OCI-LY3 (cell line): ENCODE measurements at regions not wholly inside any gene's neighbourhood (a gene's known extent, or its start where the extent isn't known, plus 50 kb on each side); places are given as distances from the start of the nearest gene placed in this dataset.

Source experiments
- H2AFZ ChIP-seq: fragments of 200-600, 300-600 bp; shearing (Covaris generic); 2 replicates; pipeline ENCODE4 v1.6.0; 2014; ENCODE audit warnings: antibody characterized with exemption, low read depth, low read length
- H3K27ac ChIP-seq: fragments of 200-600, 300-600 bp; sonication (generic); 2 replicates; pipeline ENCODE4 v1.5.1; 2014; ENCODE audit warnings: mild to moderate bottlenecking, low read length, moderate library complexity, mixed read lengths
- H3K27me3 ChIP-seq: fragments of 200-600, 300-600 bp; sonication (generic); 2 replicates; pipeline ENCODE4 v1.6.1; 2014; ENCODE audit warnings: low read depth, low read length, mixed read lengths
- H3K36me3 ChIP-seq: fragments of 200-600, 300-600 bp; sonication (generic); replicated peaks from 2 replicates; pipeline ENCODE3; 2014; ENCODE audit warnings: low read depth, low read length, mixed read lengths
- H3K4me1 ChIP-seq: fragments of 300-600, 200-600 bp; sonication (generic); 2 replicates; pipeline ENCODE4 v1.6.1; 2014; ENCODE audit warnings: low read length, mixed read lengths
- H3K4me2 ChIP-seq: fragments of 200-600, 300-600 bp; sonication (generic); 2 replicates; pipeline ENCODE4 v1.6.1; 2014; ENCODE audit warnings: low read length, mixed read lengths
- H3K4me3 ChIP-seq: fragments of 300-600, 200-600 bp; sonication (generic); 2 replicates; pipeline ENCODE4 v1.5.1; 2014; ENCODE audit warnings: antibody characterized with exemption, mild to moderate bottlenecking, low read length, moderate library complexity
- H3K79me2 ChIP-seq: fragments of 300-600, 200-600 bp; shearing (Covaris generic); 2 replicates; pipeline ENCODE4 v1.6.1; 2014; ENCODE audit warnings: mild to moderate bottlenecking, low read length, mixed read lengths
- H3K9ac ChIP-seq: fragments of 300-600, 200-600 bp; shearing (Covaris generic); 2 replicates; pipeline ENCODE4 v1.6.0; 2014; ENCODE audit warnings: mild to moderate bottlenecking, low read length, moderate library complexity
- H3K9me3 ChIP-seq: fragments of 200-600, 300-600 bp; shearing (Covaris generic); 2 replicates; pipeline ENCODE4 v1.6.1; 2014; ENCODE audit warnings: low read length, mixed read lengths; ENCODE audit not compliant: insufficient read depth
- H4K20me1 ChIP-seq: fragments of 200-600, 300-600 bp; sonication (generic); 2 replicates; pipeline ENCODE4 v1.6.1; 2016; ENCODE audit warnings: low read length, mixed read lengths; ENCODE audit not compliant: insufficient read depth
- CTCF ChIP-seq: fragments of 200-600, 300-600 bp; sonication (generic); IDR thresholded peaks from 2 replicates; pipeline ENCODE4 v1.5.1; 2014; ENCODE audit warnings: antibody characterized with exemption, low read length, low read depth
- EZH2phosphoT487 ChIP-seq: fragments of 200-600 bp; shearing (Covaris generic); IDR thresholded peaks from 2 replicates; pipeline ENCODE4 v1.6.1; 2018; ENCODE audit warnings: antibody characterized with exemption, mixed run types, low read depth

GRCh38 chr4:36006226-36006625 lies 238.1 kb downstream of the ARAP2 start:
- no peak overlapping the region for H3K9ac ChIP-seq
- no peaks in the 10 kb centered on the region for H3K27me3 ChIP-seq
- no peaks in the 10 kb centered on the region for H3K79me2 ChIP-seq
- H3K4me2 ChIP-seq = no peak overlapping the region
- no peak overlapping the region for H3K27ac ChIP-seq
- TF ChIP-seq CTCF (no peak), EZH2phosphoT487 (no peak)
- H4K20me1 ChIP-seq = no peaks in the 10 kb centered on the region
- no peak overlapping the region for H3K4me3 ChIP-seq
- no peaks in the 10 kb centered on the region for H3K9me3 ChIP-seq
- peaks cover 8% of the 10 kb centered on the region for H3K36me3 ChIP-seq
- H3K4me1 ChIP-seq = no peaks in the 10 kb centered on the region
- no peak overlapping the region for H2AFZ ChIP-seq

- H3K4me2 ChIP-seq = no peak overlapping the region
- H3K36me3 ChIP-seq = peaks cover 3% of the 10 kb centered on the region
- no peak for TF ChIP-seq EZH2phosphoT487
- no peak for TF ChIP-seq CTCF
- H3K4me1 ChIP-seq = no peaks in the 10 kb centered on the region
- no peak overlapping the region for H3K27ac ChIP-seq
- no peaks in the 10 kb centered on the region for H4K20me1 ChIP-seq
- no peak overlapping the region for H2AFZ ChIP-seq
- H3K4me3 ChIP-seq = no peak overlapping the region
- no peak overlapping the region for H3K9ac ChIP-seq
- H3K27me3 ChIP-seq = no peaks in the 10 kb centered on the region
- no peaks in the 10 kb centered on the region for H3K79me2 ChIP-seq
- H3K9me3 ChIP-seq = no peaks in the 10 kb centered on the region
Measured at GRCh38 chr4:36010397-36010929, 233.9 kb downstream of the ARAP2 start.

- Histone ChIP-seq H3K4me3 (no peak overlapping the region), H3K4me1 (no peaks in the 10 kb centered on the region), H2AFZ (no peak overlapping the region), H3K4me2 (no peak overlapping the region), H3K9ac (no peak overlapping the region), H3K27ac (no peak overlapping the region), H3K79me2 (no peaks in the 10 kb centered on the region), H4K20me1 (no peaks in the 10 kb centered on the region), H3K36me3 (no peaks in the 10 kb centered on the region), H3K9me3 (no peaks in the 10 kb centered on the region), H3K27me3 (no peaks in the 10 kb centered on the region)
- TF ChIP-seq CTCF (no peak), EZH2phosphoT487 (no peak)
Measured at GRCh38 chr4:36011381-36011780, 232.9 kb downstream of the ARAP2 start.

- H3K4me1 ChIP-seq = no peaks in the 10 kb centered on the region
- no peak overlapping the region for H3K4me3 ChIP-seq
- H3K27me3 ChIP-seq = no peaks in the 10 kb centered on the region
- no peaks in the 10 kb centered on the region for H3K36me3 ChIP-seq
- no peak overlapping the region for H3K4me2 ChIP-seq
- no peaks in the 10 kb centered on the region for H3K9me3 ChIP-seq
- H2AFZ ChIP-seq = no peak overlapping the region
- no peak overlapping the region for H3K27ac ChIP-seq
- H3K79me2 ChIP-seq = no peaks in the 10 kb centered on the region
- H3K9ac ChIP-seq = no peak overlapping the region
- TF ChIP-seq CTCF (no peak), EZH2phosphoT487 (no peak)
- H4K20me1 ChIP-seq = no peaks in the 10 kb centered on the region
Measured at GRCh38 chr4:36012503-36012902, 231.8 kb downstream of the ARAP2 start.
